HG03457 (cell line): ENCODE measurements at regions not wholly inside any gene's neighbourhood (a gene's known extent, or its start where the extent isn't known, plus 50 kb on each side); places are given as distances from the start of the nearest gene placed in this dataset.

Experiments
- ATAC-seq: cut with Tn5 transposase; IDR thresholded peaks from one replicate; pipeline ENCODE4 v1.9.1; 2021; ENCODE audit warnings: moderate number of reproducible peaks; ENCODE audit not compliant: unreplicated experiment

DNA sequence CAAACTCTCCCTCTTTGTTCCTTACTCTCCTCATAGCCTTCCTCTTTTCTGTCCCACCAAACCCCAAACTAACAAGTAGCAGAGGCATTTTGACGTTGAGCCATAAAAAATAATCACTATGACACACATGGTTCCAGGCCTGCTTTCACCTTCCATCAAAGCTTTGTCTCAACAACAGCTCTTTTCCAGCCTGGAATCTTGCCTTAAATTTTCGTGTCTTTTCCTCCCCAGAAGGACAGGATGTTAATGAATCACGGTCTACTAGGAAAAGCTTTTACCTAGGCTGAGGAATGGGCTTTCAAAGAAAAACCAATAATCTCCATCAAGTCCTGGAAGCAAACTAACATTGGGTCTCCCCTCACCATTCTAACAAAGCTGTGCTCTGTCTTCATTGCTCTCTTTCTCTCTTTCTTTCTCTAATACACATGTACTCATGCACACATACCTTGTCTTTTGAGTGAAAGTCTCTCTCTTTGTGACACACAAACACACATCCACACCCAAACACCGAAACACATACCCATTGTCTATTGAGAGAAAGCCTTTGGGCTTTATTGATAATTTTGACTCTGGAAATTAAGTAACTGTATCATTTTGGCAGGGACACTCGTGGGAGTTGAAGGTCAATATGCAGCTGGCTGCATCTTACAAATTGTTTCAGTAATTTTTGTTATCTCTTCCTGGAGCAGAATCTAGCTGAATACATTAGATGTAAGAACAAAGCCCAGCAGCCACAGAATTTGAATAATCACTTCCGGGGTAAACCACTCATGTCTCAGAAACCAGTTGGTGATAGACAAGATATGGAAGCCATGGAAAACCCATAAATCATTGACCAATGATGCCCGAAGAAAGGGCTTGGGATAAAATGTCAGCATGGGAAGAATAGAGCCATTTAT is 107.4 kb upstream of the SLC4A7 start:
- ATAC-seq = no peak

DNA sequence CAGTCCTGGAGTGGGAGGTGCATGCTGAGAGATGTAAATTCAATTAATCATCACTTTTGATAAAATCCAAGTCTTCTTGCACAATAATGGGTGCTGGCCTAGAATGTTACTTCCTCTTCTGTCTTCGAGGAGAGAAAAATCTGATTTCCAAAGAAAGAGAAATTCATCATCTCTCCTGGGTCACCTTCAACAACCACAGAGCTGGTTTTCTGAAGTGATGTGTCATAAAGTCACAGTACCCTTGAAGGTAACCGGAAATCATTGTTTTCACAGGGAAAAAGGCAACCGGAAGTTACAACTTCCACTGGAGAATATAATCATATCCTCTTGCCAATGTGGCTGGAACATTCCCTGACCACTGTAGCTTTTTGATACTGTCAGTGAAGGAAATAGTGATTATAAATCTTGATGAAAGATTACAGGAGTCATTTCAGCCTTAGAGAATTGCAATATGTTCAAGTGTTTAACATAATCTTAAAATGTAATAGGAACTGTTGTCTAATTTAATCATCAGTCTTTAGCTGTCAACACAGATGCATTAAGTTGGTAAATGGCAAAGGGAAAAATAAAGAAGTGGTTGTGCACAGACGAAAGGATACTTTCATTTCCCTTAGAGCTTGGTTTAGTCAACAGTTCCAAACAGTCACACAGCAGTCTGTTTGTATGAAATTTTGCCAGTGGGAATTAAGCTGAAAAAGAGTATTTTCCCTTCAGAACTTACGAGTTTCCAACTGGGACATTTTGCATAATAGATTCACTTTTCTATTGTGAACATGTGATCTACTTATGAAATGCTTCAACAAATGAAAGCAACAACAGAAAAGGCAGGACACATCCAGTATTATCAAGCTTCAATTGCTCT is 106.5 kb upstream of the SLC4A7 start:
- no peak for ATAC-seq

DNA sequence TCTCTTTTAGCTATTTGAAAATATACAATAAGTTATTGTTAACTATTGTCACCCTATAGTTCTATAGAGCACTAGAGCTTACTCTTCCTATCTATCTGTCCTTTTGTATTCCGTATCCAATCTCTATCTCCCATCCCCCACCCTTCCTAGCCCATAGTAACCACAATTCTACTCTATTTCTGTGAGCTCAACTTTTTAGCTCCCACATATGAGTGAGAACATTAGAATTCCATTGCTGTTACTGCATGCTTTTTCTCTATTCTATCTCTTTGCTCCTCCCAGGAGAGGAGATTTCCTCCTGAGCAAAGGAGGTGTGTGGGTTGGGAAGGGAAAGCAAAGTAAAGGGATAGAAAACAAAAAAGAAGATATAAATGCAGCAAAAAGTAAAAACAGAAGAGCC is 105.6 kb upstream of the SLC4A7 start:
- ATAC-seq = no peak

DNA sequence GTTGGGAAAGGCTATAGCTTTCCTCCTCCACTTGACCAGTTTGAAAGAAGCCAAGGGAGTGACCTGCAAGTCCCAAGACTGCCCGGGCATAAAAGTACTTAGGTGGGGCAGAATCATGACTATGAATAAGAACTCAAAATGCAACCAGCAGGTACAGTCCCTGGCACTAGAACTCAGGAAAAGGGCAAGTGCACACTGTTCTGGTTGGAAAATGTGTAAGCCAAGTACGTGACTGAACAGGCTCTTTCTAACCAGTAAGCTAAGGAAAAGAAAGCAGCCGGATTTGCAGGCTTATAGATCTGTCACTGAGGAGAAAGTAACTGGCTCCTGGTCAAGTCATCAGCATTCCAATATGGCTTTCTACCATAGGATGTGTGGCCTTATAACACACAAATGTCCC is 101.2 kb upstream of the SLC4A7 start:
- no peak for ATAC-seq

DNA sequence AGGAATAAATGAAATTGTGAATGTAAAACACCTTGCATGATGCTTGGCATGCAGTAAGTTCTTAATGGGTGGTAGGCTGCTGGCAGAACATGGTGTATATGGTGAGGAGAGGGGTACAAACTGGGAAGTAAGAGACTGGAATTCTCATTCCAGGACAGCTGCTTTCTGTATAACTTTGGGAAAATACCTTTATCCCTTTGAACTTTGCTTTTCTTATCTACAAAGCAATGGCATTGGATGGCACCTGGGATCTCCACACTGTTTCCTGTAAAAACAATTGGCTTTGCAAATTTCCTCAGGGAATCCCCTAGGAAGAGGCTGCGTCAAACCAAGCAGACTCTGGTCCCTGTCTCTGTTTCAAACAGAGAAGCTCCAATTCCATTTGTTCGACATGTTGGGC is 100.7 kb upstream of the SLC4A7 start:
- ATAC-seq = no peak

DNA sequence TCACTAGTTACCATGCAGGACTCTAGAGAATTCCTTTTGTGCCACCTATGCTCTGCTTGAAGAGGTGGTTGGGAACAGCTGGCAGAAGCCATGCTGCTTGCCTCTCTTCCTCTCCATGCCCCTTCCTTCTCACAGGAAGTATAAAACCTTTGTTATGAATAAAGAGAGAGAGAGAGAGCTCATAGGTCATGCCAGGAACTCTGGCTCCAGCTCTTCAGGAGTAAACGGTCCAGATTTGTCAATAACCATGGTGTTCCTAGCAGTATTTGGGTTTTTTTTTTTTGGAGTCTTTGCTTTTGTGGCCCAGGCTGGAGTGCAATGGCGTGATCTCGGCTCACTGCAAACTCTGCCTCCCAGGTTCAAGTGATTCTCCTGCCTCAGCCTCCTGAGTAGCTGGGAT is 97.7 kb upstream of the SLC4A7 start:
- no peak for ATAC-seq

DNA sequence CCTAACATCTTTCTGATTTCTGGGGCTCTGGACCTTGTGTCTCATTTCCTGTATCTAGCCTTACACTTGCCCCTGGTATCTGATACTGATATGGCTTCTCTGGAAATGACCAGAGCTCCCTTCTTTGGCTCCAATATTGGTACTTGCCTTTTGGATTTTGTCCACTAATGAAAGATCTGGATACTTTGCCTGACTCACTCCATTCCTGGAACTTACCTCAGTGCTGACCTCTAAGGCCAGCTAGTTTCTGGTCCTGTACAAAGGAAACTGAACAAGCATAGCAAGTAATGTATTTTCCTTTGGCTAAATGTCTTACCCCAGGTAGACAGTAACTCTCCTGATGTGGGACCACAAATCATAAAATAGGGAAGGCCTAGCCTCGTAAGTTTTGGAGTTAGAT is 93.8 kb upstream of the SLC4A7 start:
- no peak for ATAC-seq

DNA sequence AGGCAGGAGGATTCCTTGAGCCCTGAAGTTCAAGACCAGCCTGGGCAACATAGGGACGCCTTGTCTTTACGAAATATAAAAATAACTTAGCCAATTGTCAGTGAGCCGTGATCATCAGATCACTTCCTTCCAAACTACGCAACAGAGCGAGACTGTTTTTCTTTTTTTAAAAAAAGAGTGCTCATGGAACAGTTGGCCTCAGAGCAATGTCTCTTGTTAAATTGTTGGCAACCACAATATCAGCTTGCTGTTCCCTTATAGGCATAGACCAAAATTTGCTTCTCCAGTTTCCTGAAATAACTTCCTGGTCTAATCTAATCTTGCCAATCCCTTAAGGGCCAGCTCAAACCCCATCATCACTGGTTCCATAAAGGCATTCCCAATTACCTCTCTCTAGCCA is 93.3 kb upstream of the SLC4A7 start:
- ATAC-seq = no peak

DNA sequence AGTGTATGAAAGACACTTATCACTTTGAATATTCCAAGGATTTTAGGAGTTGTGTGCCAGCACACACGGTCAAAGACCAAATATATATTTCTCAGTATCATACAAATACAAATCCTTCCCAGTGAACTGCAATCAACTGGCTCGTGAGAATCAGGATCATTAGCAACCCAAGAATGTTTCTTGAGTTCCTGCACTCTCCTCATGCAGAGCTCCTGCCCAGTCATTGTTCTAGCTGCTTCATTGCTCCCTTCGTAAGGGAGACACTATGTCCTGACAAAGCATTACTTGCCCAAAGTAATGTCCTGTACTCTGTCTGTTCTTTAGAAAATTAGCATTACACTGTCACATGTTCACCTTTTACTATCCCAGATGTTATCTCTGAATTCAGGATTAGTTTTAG is 92.0 kb upstream of the SLC4A7 start:
- no peak for ATAC-seq

DNA sequence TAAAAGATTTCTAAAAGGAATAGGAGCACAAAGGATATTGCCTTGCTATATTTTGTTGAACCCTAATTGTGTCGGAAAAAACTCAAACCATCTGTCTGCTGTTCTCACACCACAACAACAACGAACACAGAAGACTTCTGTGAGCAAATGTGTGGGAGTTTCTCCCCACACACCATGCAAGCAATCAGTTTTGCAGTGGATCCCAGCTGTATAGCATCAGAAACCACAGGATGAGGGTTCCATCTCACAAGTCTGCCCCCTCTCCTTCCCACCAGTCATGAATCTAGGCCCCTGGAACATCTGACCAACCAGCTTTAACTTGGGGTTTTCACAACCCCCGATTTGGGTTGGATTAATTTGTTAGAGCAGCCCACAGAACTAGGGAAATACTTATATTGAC is 91.3 kb upstream of the SLC4A7 start:
- no peak for ATAC-seq

DNA sequence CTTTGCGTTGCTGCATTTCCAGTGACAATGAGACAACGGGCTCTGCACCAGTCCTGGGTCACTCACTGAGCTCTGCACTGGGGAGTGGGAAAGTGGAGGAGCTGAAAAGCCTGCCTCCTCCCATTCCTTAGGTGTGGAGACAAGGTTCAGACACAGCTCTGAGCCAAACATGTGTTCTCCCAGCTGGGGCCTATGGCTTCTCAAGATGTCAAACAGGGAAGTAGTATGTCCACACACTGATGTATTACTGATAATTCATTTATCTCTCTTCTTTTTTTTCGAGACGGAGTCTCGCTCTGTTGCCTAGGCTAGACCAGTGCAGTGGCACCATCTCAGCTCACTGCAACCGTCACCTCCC is 90.2 kb upstream of the SLC4A7 start:
- ATAC-seq = no peak

DNA sequence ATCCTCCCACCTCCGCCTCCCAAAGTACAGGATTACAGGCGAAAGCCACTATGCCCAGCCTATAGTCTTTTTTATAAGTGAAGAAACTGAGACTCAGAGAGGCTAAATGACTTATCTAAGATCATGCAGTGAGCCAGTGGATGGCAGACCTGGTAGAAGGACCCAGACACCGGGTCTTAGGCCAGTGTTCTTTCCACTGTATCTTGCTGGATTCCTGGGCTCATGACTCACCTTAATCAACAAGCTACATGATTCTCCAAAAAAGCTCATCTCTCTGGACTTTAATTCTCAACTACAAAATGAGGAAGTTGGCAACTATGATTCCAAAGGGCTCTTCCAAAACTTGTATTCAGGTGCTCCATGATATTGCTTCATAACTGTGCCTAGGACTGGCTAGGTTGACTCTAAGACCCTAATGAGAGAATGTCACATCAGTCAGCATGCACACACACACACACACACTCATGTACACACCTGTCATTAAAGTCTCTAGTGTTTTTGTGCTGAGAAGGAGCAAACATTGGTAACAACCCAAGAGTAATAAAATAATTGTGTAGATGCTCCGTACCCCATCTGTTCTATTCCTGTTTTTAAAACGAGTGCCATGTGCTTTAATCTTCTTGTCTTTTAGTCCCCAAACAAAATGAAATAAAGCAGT is 89.7 kb upstream of the SLC4A7 start:
- ATAC-seq = no peak

DNA sequence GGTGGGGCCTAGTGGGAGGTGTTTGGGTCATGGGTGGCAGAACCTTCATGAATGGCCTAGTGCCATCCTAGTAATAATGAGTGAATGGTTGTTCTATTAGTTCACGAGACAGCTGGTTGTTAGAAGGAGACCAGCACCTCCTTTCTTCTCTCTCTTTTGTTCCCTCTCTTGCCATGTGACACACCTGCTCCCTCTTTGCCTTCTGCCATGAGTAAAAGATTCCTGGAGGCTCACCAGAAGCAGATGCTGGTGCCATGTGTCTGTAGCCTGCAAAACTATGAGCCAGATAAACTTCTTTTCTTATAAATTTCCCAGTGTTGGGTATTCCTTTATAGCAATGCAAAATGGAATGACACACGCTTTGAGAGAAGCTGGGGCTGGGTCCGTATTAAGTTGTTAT is 89.0 kb upstream of the SLC4A7 start:
- ATAC-seq = no peak

DNA sequence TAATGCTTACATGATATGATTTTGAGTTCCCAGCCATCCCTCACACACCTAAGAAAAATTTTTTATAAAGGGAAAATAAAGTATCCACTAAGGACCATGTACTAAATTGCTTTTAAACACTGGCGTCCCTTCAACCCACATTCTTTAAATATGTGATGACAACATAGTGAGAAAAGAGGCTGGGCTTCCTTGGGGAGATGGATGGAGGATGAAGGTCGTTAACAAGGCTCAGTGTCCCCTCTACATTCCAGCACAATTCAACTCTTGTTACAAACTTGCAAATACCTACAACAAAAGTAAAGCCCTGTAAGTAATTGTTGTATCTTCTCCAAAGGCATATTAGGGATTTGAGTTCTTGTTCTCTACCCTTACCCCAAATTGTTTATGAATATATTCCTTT is 87.2 kb upstream of the SLC4A7 start:
- no peak for ATAC-seq

DNA sequence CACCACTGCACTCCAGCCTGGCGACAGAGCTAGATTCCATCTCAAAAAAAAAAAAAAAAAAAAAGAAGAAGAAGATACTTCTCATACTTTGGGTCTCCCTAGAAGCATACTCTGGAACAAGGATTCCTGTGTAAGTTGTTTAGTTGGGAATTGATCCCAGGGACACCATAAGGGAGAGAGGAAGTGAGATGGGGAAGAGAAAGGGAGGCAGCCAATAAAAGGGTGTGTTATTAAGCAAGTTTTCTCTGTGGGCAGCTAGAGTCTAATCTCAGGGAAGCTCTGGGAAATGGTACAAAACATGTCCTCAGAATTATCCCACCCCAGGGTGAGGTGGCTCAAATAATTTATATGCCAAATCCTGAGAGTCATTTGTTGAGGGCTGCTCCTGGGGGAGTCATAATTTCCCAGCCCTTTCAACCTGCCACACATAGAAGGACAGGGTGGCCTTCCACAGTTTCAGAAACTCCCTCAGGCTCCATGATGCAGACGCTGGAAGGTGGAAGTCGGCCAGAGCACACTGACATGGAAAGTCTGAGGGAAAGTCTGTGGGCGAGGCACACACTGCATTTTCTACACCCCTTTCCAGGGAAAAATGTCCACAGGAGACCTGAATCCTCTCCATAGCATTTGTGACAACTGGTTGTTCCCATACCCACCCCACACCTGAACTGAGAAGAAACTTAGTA is 86.4 kb upstream of the SLC4A7 start:
- no peak for ATAC-seq

DNA sequence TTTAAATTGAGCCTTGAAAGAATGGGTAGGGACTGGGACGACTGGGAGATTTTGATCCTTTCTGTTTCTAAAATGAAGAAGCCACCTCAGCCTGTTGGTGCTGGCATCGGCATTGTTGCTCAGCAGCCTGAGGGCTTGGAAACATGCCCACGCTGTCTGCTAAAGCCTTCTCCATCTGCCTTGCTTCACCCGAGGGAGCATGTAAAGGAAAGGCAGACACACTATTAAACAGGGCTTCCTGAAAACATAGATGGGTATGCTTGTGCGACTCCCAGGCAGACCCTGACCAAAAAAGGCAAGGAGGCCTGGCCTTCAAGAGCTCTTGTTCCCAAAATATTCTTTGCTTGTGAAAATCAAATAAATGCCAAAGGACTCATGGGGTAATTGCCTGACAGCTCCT is 84.2 kb upstream of the SLC4A7 start:
- ATAC-seq = no peak

DNA sequence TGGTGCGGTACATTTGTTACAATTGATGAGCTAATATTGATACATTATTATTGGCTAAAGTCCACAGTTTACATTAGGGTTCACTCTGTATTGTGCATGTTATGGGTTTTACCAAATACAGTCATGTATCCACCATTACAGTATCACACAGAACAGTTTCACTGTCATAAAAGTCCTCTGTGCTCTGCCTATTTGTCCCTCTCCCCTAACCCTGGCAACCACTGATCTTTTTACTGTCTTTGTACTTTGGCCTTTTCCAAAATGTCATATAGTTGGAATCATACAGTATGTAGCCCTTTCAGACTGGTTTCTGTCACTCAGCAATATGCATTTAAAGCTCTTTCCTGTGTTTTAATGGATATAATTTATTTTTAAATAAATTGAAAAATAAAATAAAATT is 83.1 kb upstream of the SLC4A7 start:
- no peak for ATAC-seq

DNA sequence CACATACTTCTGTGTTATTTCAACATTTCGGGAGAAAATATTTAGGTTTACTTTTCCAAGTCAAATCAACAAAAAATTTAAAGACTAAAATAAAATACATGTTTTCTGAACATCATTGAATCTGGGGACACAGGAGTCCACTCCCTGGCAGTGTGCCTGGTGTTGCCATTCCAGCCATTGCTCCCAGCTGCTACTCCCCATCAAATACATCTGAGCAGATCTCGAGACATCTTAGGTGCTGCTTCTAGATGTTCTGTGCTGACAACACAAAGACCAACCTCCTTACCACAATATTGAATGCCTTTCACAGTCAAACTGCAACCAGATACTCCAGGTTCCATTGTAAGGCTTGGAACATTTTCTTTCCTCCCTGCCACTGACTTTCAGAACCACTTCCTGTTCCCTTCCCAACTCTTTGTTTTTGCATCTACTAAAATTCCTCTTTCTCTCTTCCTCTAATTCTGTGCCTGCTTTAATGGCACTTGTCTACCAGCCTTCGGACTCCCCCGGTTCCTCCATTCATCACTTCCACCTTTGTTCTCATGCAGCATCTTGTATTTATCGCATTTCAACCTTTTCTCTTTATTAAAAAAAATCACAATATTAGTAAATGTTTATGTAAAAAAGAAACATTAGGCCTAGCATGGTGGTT is 81.1 kb upstream of the SLC4A7 start:
- no peak for ATAC-seq

DNA sequence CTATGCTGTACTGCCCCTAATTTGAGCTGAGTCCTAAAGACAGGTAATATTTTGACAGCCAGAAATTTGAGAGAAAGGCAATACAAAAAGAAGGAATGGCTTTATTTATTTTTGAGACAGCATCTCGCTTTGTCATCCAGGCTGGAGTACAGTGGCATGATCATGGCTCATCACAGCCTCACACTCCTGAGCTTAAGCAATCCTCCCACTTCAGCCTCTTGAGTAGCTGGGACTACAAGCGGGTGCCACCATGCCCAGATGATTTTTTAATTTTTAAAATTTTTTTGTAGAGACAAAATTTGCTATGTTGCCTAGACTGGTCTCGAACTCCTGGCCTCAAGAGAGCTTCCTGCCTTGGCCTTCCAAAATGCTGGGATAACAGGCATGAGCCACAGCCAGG is 77.4 kb upstream of the SLC4A7 start:
- ATAC-seq = no peak

DNA sequence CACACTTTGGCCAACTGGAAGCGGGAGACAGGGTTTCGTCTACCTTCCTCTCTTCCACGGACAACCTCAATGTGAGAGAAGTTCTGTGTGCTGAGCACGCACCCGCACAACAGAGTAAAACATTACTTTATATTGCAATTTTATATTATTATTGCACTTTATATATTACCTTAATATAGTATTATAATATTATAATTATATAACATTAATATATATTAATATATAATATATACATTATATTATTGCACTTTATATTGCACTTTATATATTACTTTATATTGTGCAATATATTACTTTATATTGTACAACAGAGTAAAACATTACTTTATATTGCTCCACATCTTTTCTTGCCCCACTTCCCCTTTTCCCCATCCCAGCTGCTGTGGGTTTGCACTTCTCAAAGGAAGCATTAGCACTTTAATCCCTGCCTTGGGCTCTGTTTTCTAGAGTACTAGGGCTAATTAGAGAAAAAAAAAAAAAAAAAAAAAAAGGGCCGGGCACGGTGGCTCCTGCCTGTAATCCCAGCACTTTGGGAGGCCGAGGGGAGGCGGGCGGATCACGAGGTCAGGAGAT is 76.4 kb upstream of the SLC4A7 start:
- no peak for ATAC-seq
